Subcutaneous abdominal adipose tissue (tissue), 5 donors: ENCODE measurements at regions not wholly inside any gene's neighbourhood (a gene's known extent, or its start where the extent isn't known, plus 50 kb on each side); places are given as distances from the start of the nearest gene placed in this dataset.
A peak's percentile ranks its signal among the peaks of the same experiment; 100 is the strongest.
"Not testable (repeated sequence)": the region's sequence is repeated elsewhere in the genome, so short reads cannot be mapped to it uniquely, and the experiment has no call there.

Experiments used
- H3K27ac ChIP-seq: one replicate; pipeline ENCODE4 v1.7.0; 2013; ENCODE audit warnings: low read depth, mild to moderate bottlenecking, inconsistent platforms, low read length, moderate library complexity
- H3K27me3 ChIP-seq, 5 donors: one replicate each; pipeline ENCODE4 v1.7.0; 2013; ENCODE audit warnings: low read length in 5 of 5, inconsistent platforms in 1 of 5; ENCODE audit not compliant: control insufficient read depth in 5 of 5, insufficient read depth in 4 of 5
- H3K36me3 ChIP-seq, 5 donors: one replicate each; pipeline ENCODE4 v1.7.0; 2013; ENCODE audit warnings: low read length in 5 of 5; ENCODE audit not compliant: control insufficient read depth in 5 of 5, insufficient read depth in 5 of 5
- H3K4me1 ChIP-seq, 5 donors: one replicate each; pipeline ENCODE4 v1.7.0; 2013; ENCODE audit warnings: low read length in 5 of 5, mild to moderate bottlenecking in 3 of 5, moderate library complexity in 1 of 5; ENCODE audit not compliant: control insufficient read depth in 5 of 5, insufficient read depth in 5 of 5
- H3K4me3 ChIP-seq, 5 donors: one replicate each; pipeline ENCODE4 v1.7.0; 2013; ENCODE audit warnings: low read length in 5 of 5, low read depth in 1 of 5
- H3K9ac ChIP-seq, 5 donors: one replicate each; pipeline ENCODE4 v1.7.0; 2013; ENCODE audit warnings: low read length in 5 of 5, mild to moderate bottlenecking in 4 of 5, moderate library complexity in 3 of 5
- H3K9me3 ChIP-seq, 5 donors: one replicate each; pipeline ENCODE4 v1.7.0; 2013; ENCODE audit warnings: low read length in 5 of 5; ENCODE audit not compliant: control insufficient read depth in 5 of 5
- donor health status: healthy.
- donor health status: healthy.
- donor health status: healthy.
- donor health status: healthy.
- donor health status: healthy.

GRCh38 chr21:10325546-10325945 lies 195.8 kb upstream of the TPTE start:
- H3K36me3 ChIP-seq, H3K27me3 ChIP-seq, H3K4me1 ChIP-seq, H3K9ac ChIP-seq, H3K27ac ChIP-seq, H3K4me3 ChIP-seq: not testable (repeated sequence)
- H3K9me3 ChIP-seq, result peaks cover under 1 to 29% (median 16%) of the 10 kb centered on the region in 5 donors

GRCh38 chr21:10326146-10326545 lies 195.2 kb upstream of the TPTE start:
- not testable (repeated sequence) for H3K36me3 ChIP-seq, H3K4me1 ChIP-seq, H3K9ac ChIP-seq, H3K4me3 ChIP-seq, H3K27ac ChIP-seq, H3K27me3 ChIP-seq
- peaks cover 3 to 35% (median 20%) of the 10 kb centered on the region in 5 donors for H3K9me3 ChIP-seq

- not testable (repeated sequence) for H3K36me3 ChIP-seq, H3K9ac ChIP-seq, H3K4me3 ChIP-seq, H3K27ac ChIP-seq, H3K27me3 ChIP-seq, H3K4me1 ChIP-seq
- peaks cover 5 to 42% (median 24%) of the 10 kb centered on the region in 5 donors for H3K9me3 ChIP-seq
Observed at GRCh38 chr21:10328646-10329045, 192.7 kb upstream of the TPTE start.

- not testable (repeated sequence) for H3K9ac ChIP-seq, H3K4me1 ChIP-seq, H3K27ac ChIP-seq, H3K27me3 ChIP-seq, H3K36me3 ChIP-seq
- H3K4me3 ChIP-seq, result peak overlapping the region in 1 of 5 donors; percentile 0
- peaks cover 5 to 42% (median 24%) of the 10 kb centered on the region in 5 donors for H3K9me3 ChIP-seq
Observed at GRCh38 chr21:10330641-10331119, 190.7 kb upstream of the TPTE start.

GRCh38 chr21:10331134-10331533 lies 190.2 kb upstream of the TPTE start:
- peak overlapping the region in 1 of 5 donors; percentile 0 for H3K4me3 ChIP-seq
- H3K36me3 ChIP-seq, H3K4me1 ChIP-seq, H3K27ac ChIP-seq, H3K9ac ChIP-seq, H3K27me3 ChIP-seq: not testable (repeated sequence)
- H3K9me3 ChIP-seq, result peaks cover 5 to 40% (median 24%) of the 10 kb centered on the region in 5 donors

- not testable (repeated sequence) for H3K27me3 ChIP-seq, H3K4me3 ChIP-seq, H3K27ac ChIP-seq, H3K4me1 ChIP-seq, H3K9ac ChIP-seq, H3K36me3 ChIP-seq
- H3K9me3 ChIP-seq, result peaks cover 5 to 27% (median 15%) of the 10 kb centered on the region in 5 donors
Observed at GRCh38 chr21:10332935-10333334, 188.4 kb upstream of the TPTE start.

- not testable (repeated sequence) for H3K36me3 ChIP-seq, H3K4me3 ChIP-seq, H3K9ac ChIP-seq, H3K4me1 ChIP-seq, H3K27ac ChIP-seq, H3K27me3 ChIP-seq
- H3K9me3 ChIP-seq, result peaks cover 5 to 21% (median 14%) of the 10 kb centered on the region in 5 donors
Observed at GRCh38 chr21:10334391-10334790, 187.0 kb upstream of the TPTE start.

- not testable (repeated sequence) for H3K9ac ChIP-seq, H3K36me3 ChIP-seq, H3K27me3 ChIP-seq, H3K27ac ChIP-seq, H3K4me1 ChIP-seq, H3K4me3 ChIP-seq
- peaks cover 0 to 28% (median 12%) of the 10 kb centered on the region in 5 donors for H3K9me3 ChIP-seq
Observed at GRCh38 chr21:10342261-10342956, 179.0 kb upstream of the TPTE start.

GRCh38 chr21:10343146-10343935 lies 178.0 kb upstream of the TPTE start:
- peaks cover 0 to 33% (median 12%) of the 10 kb centered on the region in 5 donors for H3K9me3 ChIP-seq
- H3K9ac ChIP-seq, H3K36me3 ChIP-seq, H3K27me3 ChIP-seq, H3K27ac ChIP-seq, H3K4me1 ChIP-seq, H3K4me3 ChIP-seq: not testable (repeated sequence)

- not testable (repeated sequence) for H3K36me3 ChIP-seq, H3K4me1 ChIP-seq, H3K9ac ChIP-seq, H3K27ac ChIP-seq, H3K4me3 ChIP-seq, H3K27me3 ChIP-seq
- peaks cover 0 to 33% (median 12%) of the 10 kb centered on the region in 5 donors for H3K9me3 ChIP-seq
Observed at GRCh38 chr21:10344266-10344665, 177.1 kb upstream of the TPTE start.
